ENCODE measurements at regions not wholly inside any gene's neighbourhood (a gene's known extent, or its start where the extent isn't known, plus 50 kb on each side); places are given as distances from the start of the nearest gene placed in this dataset.

DNA sequence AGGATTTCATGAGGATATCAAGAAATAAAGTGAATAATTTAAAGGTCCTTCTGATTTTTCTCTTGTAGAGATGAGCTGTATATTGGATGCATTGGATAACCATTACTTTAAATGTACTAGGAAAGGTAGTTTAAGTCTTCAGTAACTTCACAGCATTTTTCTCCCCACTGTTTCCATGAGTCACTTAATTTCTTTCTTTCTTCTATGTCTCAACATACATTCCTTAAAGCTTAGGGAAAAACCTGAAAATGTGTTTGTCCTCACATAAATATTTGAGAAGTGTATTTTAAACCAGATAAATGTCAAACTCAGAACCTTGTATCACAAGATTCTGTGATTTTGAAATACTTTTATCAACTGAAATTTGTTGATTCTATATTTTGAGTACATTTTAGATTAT is 1970.2 kb upstream of the FLRT2 start:
- no peaks in the 10 kb centered on the region for H3K9me3 ChIP-seq
- no peak overlapping the region for H3K4me3 ChIP-seq
- no peak overlapping the region for H3K27ac ChIP-seq
- H3K4me1 ChIP-seq (ENCODE audit: insufficient read depth) = peaks cover 1% of the 10 kb centered on the region
- TF ChIP-seq POLR2A (IDR thresholded peaks at IDR 0.05) (no peak), EP300 (IDR thresholded peaks at IDR 0.05) (no peak)
- TF ChIP-seq, protein P1, sequence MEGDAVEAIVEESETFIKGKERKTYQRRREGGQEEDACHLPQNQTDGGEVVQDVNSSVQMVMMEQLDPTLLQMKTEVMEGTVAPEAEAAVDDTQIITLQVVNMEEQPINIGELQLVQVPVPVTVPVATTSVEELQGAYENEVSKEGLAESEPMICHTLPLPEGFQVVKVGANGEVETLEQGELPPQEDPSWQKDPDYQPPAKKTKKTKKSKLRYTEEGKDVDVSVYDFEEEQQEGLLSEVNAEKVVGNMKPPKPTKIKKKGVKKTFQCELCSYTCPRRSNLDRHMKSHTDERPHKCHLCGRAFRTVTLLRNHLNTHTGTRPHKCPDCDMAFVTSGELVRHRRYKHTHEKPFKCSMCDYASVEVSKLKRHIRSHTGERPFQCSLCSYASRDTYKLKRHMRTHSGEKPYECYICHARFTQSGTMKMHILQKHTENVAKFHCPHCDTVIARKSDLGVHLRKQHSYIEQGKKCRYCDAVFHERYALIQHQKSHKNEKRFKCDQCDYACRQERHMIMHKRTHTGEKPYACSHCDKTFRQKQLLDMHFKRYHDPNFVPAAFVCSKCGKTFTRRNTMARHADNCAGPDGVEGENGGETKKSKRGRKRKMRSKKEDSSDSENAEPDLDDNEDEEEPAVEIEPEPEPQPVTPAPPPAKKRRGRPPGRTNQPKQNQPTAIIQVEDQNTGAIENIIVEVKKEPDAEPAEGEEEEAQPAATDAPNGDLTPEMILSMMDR (IDR thresholded peaks at IDR 0.05) = no peak
- DNase-seq = no peak
- H3K27me3 ChIP-seq = no peaks in the 10 kb centered on the region
- intact Hi-C loops (cut with DNase I) = no loop called here
- no peaks in the 10 kb centered on the region for H3K36me3 ChIP-seq

DNA sequence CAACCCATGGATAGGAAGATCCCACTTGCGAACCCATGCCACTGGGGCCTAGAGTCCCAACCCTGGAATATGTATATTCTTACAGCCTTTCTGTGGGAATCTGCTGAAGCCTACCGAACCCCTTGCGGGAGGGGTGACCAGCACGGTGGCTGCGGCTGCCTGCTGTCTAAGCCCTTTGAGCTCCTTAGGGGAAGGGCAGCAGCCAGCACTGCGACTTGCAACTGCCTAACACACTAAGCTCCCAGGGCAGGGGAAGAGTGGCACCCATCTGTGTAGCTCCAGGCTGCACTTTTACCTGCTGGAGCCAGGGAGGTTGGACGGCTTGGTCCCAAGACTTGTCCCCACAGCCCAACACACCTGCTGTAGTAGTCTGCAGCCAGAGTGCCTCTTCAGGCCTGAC is 1968.7 kb upstream of the FLRT2 start:
- intact Hi-C loops (cut with DNase I) = no loop called here
- Histone ChIP-seq H3K36me3 (no peaks in the 10 kb centered on the region), H3K4me1 (ENCODE audit: insufficient read depth) (no peaks in the 10 kb centered on the region), H3K27ac (no peak overlapping the region), H3K4me3 (no peak overlapping the region), H3K9me3 (no peaks in the 10 kb centered on the region), H3K27me3 (no peaks in the 10 kb centered on the region)
- 89 to 96% (median 90%) methylated on average over 7 of the region's 7 CpGs for WGBS, 3 donors
- no peak for DNase-seq
- no peak for TF ChIP-seq POLR2A (IDR thresholded peaks at IDR 0.05)
- no peak for TF ChIP-seq EP300 (IDR thresholded peaks at IDR 0.05)
- TF ChIP-seq, protein P1 (IDR thresholded peaks at IDR 0.05) = no peak

DNA sequence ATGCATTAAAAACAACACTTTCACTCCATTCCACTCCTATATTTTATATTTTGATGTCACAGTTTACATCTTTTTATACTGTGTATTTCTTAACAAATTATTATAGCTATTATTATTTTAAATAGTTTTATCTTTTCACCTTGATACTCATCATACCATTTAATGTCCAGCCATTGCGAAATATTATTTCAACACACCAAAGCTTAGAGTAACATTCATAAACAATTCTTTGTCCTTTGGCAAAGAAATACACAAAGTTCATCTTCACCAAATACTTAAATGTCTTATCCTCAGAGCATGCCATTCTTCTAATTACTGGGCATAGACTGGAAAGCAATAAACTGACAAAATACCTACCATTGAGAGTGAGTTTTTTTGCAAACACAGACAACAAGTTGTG is 1963.4 kb upstream of the FLRT2 start:
- no peaks in the 10 kb centered on the region for H3K4me1 ChIP-seq (ENCODE audit: insufficient read depth)
- intact Hi-C loops (cut with DNase I) = no loop called here
- TF ChIP-seq, protein P1 (IDR thresholded peaks at IDR 0.05) = no peak
- TF ChIP-seq EP300 (IDR thresholded peaks at IDR 0.05) = no peak
- no peak for TF ChIP-seq POLR2A (IDR thresholded peaks at IDR 0.05)
- no peaks in the 10 kb centered on the region for H3K9me3 ChIP-seq
- no peak for DNase-seq
- H3K27me3 ChIP-seq = no peaks in the 10 kb centered on the region
- H3K27ac ChIP-seq = no peak overlapping the region
- 91 to 92% (median 91%) methylated on average over 1 of the region's 1 CpG for WGBS, 3 donors
- H3K36me3 ChIP-seq = no peaks in the 10 kb centered on the region
- no peak overlapping the region for H3K4me3 ChIP-seq

DNA sequence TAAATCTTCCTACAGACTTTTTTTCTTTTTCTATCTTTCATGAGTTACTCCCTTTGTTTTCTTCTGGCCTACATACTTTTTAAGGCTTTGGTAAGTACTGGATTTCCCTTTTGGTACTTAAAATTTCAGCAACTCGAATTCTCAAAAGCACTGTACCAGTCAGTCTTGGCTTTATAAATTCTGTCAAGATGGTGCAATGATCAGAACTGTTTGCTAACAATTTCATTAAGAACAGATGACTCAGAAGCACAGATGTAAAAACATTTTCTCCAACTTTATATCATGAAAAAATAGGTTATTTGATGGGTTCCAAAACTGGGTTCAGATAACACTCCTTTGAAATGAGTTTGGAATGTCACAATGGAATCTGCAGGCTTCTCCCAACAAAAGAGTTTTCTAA is 1961.8 kb upstream of the FLRT2 start:
- TF ChIP-seq, protein P1 (IDR thresholded peaks at IDR 0.05) = no peak
- TF ChIP-seq EP300 (IDR thresholded peaks at IDR 0.05) (no peak), POLR2A (IDR thresholded peaks at IDR 0.05) (no peak)
- no peaks in the 10 kb centered on the region for H3K27me3 ChIP-seq
- H3K4me3 ChIP-seq = no peak overlapping the region
- H3K36me3 ChIP-seq = no peaks in the 10 kb centered on the region
- no peak overlapping the region for H3K27ac ChIP-seq
- DNase-seq = no peak
- H3K9me3 ChIP-seq = no peaks in the 10 kb centered on the region
- intact Hi-C loops (cut with DNase I) = no loop called here
- H3K4me1 ChIP-seq (ENCODE audit: insufficient read depth) = no peaks in the 10 kb centered on the region
- 65 to 81% (median 73%) methylated on average over 1 of the region's 1 CpG for WGBS, 3 donors

DNA sequence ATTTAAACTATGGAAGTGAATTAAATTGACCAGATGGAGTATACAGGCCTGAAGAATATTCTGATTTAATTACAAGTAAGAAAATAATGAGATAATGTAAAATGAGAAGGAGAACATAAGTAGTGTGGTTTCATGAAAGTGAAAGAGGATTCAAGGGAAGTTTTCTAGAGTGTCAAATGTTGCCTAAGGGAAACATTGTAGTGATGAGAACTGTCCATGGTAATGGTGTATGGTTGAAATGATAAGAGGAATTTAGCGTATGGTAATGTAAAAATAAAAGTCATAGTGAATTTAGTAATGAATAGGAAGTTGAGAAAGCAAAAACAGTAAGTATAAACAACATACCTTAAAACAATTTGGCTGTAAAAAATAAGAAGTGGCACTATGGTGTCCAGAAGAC is 1954.6 kb upstream of the FLRT2 start:
- H3K27ac ChIP-seq = no peak overlapping the region
- no peak overlapping the region for H3K4me3 ChIP-seq
- WGBS, 3 donors = 20 to 41% (median 21%) methylated on average over 1 of the region's 1 CpG
- H3K27me3 ChIP-seq = no peaks in the 10 kb centered on the region
- H3K4me1 ChIP-seq (ENCODE audit: insufficient read depth) = no peaks in the 10 kb centered on the region
- H3K9me3 ChIP-seq = no peaks in the 10 kb centered on the region
- intact Hi-C loops (cut with DNase I) = no loop called here
- no peaks in the 10 kb centered on the region for H3K36me3 ChIP-seq
- TF ChIP-seq EP300 (IDR thresholded peaks at IDR 0.05) (no peak), POLR2A (IDR thresholded peaks at IDR 0.05) (no peak)
- TF ChIP-seq, protein P1 (IDR thresholded peaks at IDR 0.05) = no peak
- DNase-seq = no peak

Data from ovary (tissue), 7 donors.